WERI-Rb-1 (cell line): ENCODE measurements at regions not wholly inside any gene's neighbourhood (a gene's known extent, or its start where the extent isn't known, plus 50 kb on each side); places are given as distances from the start of the nearest gene placed in this dataset.

Experiments used
- DNase-seq: peaks from one replicate; pipeline ENCODE4 v3.0.0-alpha.2; 2020
- H3K27ac ChIP-seq: fragments of 250-450 bp; sonication (Bioruptor Pico); 2 replicates; pipeline ENCODE4 v1.5.1; 2020; ENCODE audit warnings: mild to moderate bottlenecking, moderate library complexity
- H3K27me3 ChIP-seq: fragments of 250-450 bp; sonication (Bioruptor Pico); 2 replicates; pipeline ENCODE4 v1.5.1; 2021; ENCODE audit warnings: mild to moderate bottlenecking, low read depth, moderate library complexity; ENCODE audit not compliant: insufficient read depth, severe bottlenecking
- H3K36me3 ChIP-seq: fragments of 250-450 bp; sonication (Bioruptor Pico); 2 replicates; pipeline ENCODE4 v1.5.1; 2020; ENCODE audit warnings: mild to moderate bottlenecking, moderate library complexity
- H3K4me3 ChIP-seq: 2 replicates; pipeline ENCODE4 v1.5.1; 2011; ENCODE audit warnings: low read depth, mild to moderate bottlenecking, control low read depth, low read length
- H3K9me3 ChIP-seq: fragments of 250-450 bp; sonication (Bioruptor Pico); 2 replicates; pipeline ENCODE4 v1.5.1; 2021; ENCODE audit warnings: mild to moderate bottlenecking, moderate library complexity; ENCODE audit not compliant: severe bottlenecking
- TF ChIP-seq, protein P1 (sequence below): IDR thresholded peaks from 2 replicates; pipeline ENCODE4 v1.5.1; 2011; ENCODE audit warnings: low read depth, mild to moderate bottlenecking, control low read depth, inconsistent platforms, low read length

DNA sequence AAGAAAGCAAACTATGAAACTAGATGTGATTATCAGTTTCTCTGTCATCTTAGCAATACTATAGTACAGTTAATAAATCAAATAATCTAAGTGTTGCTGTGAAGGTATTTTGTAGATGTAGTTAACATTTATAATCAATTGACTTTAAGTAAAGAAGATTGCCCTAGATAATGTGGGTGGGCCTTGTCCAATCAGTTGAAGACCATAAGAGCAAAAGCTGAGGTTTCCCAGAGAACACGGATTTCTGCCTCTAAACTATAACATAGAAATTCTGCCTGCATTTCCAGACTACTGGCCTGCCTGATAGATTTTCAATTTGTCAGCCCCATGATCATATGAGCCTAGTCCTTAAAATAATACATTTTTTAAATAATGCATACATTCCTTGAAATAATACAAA is 222.9 kb downstream of the PCDH18 start:
- DNase-seq = no peak
- H3K36me3 ChIP-seq = no peaks in the 10 kb centered on the region
- H3K4me3 ChIP-seq = no peak overlapping the region
- no peak overlapping the region for H3K27ac ChIP-seq
- H3K27me3 ChIP-seq = no peaks in the 10 kb centered on the region
- TF ChIP-seq, protein P1, sequence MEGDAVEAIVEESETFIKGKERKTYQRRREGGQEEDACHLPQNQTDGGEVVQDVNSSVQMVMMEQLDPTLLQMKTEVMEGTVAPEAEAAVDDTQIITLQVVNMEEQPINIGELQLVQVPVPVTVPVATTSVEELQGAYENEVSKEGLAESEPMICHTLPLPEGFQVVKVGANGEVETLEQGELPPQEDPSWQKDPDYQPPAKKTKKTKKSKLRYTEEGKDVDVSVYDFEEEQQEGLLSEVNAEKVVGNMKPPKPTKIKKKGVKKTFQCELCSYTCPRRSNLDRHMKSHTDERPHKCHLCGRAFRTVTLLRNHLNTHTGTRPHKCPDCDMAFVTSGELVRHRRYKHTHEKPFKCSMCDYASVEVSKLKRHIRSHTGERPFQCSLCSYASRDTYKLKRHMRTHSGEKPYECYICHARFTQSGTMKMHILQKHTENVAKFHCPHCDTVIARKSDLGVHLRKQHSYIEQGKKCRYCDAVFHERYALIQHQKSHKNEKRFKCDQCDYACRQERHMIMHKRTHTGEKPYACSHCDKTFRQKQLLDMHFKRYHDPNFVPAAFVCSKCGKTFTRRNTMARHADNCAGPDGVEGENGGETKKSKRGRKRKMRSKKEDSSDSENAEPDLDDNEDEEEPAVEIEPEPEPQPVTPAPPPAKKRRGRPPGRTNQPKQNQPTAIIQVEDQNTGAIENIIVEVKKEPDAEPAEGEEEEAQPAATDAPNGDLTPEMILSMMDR = no peak
- no peaks in the 10 kb centered on the region for H3K9me3 ChIP-seq

DNA sequence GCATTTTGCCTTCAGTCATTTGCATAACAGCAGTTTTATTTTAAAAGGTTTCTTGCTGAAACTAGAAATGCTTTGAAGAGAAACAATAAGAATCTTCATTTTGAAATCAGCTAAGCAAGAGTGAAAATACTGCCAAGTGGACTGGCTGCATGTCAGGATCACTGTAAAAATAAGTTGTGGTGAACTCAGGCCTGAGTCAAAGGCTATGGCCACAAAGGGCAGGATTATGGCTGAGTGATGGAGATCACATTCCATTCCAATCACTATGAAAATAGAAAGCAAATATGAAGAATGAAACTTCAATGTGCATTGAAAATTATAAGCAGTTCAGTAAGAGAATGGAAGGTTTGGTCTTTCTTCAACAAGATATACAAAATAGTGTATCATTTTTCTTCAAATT is 224.5 kb downstream of the PCDH18 start:
- TF ChIP-seq, protein P1 = no peak
- no peaks in the 10 kb centered on the region for H3K27me3 ChIP-seq
- H3K36me3 ChIP-seq = no peaks in the 10 kb centered on the region
- no peaks in the 10 kb centered on the region for H3K9me3 ChIP-seq
- H3K4me3 ChIP-seq = no peak overlapping the region
- H3K27ac ChIP-seq = no peak overlapping the region
- no peak for DNase-seq

DNA sequence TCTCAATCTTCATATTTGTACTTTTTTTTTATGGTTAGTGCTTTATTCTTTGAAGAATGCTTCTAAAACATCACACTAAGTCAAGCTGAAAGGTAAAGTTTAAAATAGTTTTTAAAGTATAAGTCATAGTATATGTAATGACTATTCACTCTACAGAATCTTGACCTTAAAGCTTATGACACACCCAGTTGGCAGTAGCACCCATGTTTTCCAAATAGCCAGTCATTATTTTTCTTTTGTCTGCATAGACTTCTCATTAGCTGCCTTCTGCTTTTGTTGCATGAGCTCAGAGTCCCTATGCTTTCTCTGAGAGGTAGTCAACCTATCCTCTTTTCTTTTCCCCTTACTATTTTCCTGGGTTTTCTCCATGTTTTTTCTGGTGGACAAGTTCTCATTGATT is 231.5 kb downstream of the PCDH18 start:
- Histone ChIP-seq H3K4me3 (no peak overlapping the region), H3K36me3 (no peaks in the 10 kb centered on the region), H3K27me3 (no peaks in the 10 kb centered on the region), H3K9me3 (no peaks in the 10 kb centered on the region), H3K27ac (no peak overlapping the region)
- no peak for DNase-seq
- TF ChIP-seq, protein P1 = no peak

DNA sequence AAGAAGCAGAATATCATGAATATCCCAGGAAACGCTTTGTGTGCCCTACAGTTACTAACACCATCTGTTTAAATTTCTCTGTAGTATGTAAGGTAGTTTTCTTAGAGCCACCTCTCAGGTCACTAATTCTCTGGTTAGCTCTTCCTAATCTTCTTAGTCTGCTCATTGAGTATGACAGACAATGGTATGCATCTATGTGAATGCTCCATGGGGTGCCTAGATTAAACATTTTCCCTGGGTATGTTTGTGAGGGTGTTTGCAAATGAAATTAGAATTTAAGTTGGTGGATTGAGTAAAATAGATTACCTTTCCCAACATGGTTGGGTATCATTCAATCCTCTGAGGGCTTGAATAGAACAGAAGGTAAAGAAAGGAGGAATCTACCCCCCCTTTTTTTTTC is 233.0 kb downstream of the PCDH18 start:
- peak overlapping the region; percentile 33 for H3K27ac ChIP-seq
- TF ChIP-seq, protein P1 = no peak
- H3K27me3 ChIP-seq = no peaks in the 10 kb centered on the region
- H3K36me3 ChIP-seq = no peaks in the 10 kb centered on the region
- H3K4me3 ChIP-seq = no peak overlapping the region; the same call in 1 of the 2 replicates
- DNase-seq = peak; percentile 64
- no peaks in the 10 kb centered on the region for H3K9me3 ChIP-seq

DNA sequence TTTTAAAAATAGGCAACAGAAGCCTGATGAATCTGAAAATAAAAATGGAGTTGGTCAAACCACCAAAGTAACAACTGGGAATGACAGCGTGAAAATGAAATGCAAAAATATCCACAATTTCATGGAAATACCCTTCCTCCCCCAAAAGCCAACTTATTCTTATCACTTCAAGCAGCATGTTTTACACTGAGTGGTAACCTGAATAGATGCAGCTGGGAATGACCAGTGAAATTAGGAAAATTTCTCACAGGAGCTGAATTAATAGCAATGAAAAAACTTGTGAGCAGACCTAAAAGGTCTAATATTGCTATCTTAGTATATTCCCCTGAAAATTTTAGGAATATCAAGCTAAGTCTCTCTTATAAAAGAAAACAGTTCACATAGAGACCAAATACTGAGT is 239.0 kb downstream of the PCDH18 start:
- Histone ChIP-seq H3K27me3 (no peaks in the 10 kb centered on the region), H3K9me3 (no peaks in the 10 kb centered on the region), H3K27ac (no peak overlapping the region), H3K36me3 (no peaks in the 10 kb centered on the region), H3K4me3 (no peak overlapping the region)
- no peak for DNase-seq
- TF ChIP-seq, protein P1 = no peak

DNA sequence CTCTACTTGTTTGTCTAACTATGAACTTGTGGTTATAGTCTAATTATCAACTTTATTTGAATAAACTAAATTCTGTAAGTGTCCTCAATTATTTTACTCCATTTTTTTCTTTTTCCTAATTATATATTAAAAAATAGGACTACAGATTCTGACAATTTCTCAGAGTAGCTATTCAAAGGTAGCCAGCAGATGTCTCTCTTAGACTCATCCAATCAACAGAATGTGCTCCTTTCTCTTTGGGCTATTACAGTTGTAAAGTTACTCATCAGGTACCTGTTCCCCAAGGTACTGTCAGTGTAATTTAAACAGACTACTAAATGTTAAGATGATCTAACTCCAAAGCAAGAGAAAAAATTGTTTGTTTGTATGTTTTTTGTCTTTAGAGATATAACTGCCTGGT is 248.6 kb downstream of the PCDH18 start:
- no peak overlapping the region for H3K27ac ChIP-seq
- H3K36me3 ChIP-seq = no peaks in the 10 kb centered on the region
- H3K9me3 ChIP-seq = no peaks in the 10 kb centered on the region
- DNase-seq = no peak
- H3K27me3 ChIP-seq = no peaks in the 10 kb centered on the region
- H3K4me3 ChIP-seq = no peak overlapping the region
- TF ChIP-seq, protein P1 = peak; percentile 28; the same call in 1 of the 2 replicates
